OCI-LY7 (cell line): ENCODE measurements at regions not wholly inside any gene's neighbourhood (a gene's known extent, or its start where the extent isn't known, plus 50 kb on each side); places are given as distances from the start of the nearest gene placed in this dataset.

Source experiments
- BruUV-seq: library from RNA; stranded (reverse); fragments of 400-500 nt; replicated peaks from 2 replicates; lab custom pipeline; 2021; lab: Mats Ljungman, UMichigan
- CTCF ChIA-PET: fragments of 300-600 bp; sonication (Branson Sonifier 250); formaldehyde crosslinking; loops from one replicate; lab custom pipeline; 2022; ENCODE audit warnings: antibody characterized with exemption; ENCODE audit not compliant: unreplicated experiment; lab: Charles Lee
- POLR2A ChIA-PET: fragments of 300-600 bp; sonication (Branson Sonifier 250); formaldehyde crosslinking; loops from one replicate; lab custom pipeline; 2022; ENCODE audit warnings: antibody characterized with exemption; lab: Charles Lee
- DNase-seq: peaks from one replicate; pipeline ENCODE4 v3.0.0-alpha.2; 2015; ENCODE audit warnings: low spot score
- H2AFZ ChIP-seq: fragments of 200-600 bp; sonication (generic), shearing (Covaris generic); 2 replicates; pipeline ENCODE4 v1.6.1; 2014; ENCODE audit warnings: mild to moderate bottlenecking, antibody characterized with exemption, low read length, moderate library complexity
- H3K27ac ChIP-seq: fragments of 200-600 bp; sonication (generic); 2 replicates; pipeline ENCODE4 v1.5.1; 2014; ENCODE audit warnings: mixed run types, low read depth, mild to moderate bottlenecking, moderate library complexity, low read length, inconsistent platforms; ENCODE audit not compliant: poor library complexity, severe bottlenecking
- H3K36me3 ChIP-seq: fragments of 200-600 bp; sonication (generic); 2 replicates; pipeline ENCODE4 v1.6.1; 2014; ENCODE audit warnings: mild to moderate bottlenecking, antibody characterized with exemption, low read length, moderate library complexity, mixed read lengths; ENCODE audit not compliant: insufficient read depth
- H3K4me1 ChIP-seq: fragments of 200-600 bp; sonication (generic); 2 replicates; pipeline ENCODE4 v1.5.1; 2014; ENCODE audit warnings: mild to moderate bottlenecking, low read length; ENCODE audit not compliant: insufficient read depth, poor library complexity, severe bottlenecking
- H3K4me2 ChIP-seq: fragments of 200-600 bp; sonication (generic); 2 replicates; pipeline ENCODE4 v1.6.1; 2014; ENCODE audit warnings: mild to moderate bottlenecking, low read length
- H3K4me3 ChIP-seq: fragments of 200-600 bp; sonication (generic); 2 replicates; pipeline ENCODE4 v1.5.1; 2014; ENCODE audit warnings: mild to moderate bottlenecking, low read depth, low read length; ENCODE audit not compliant: poor library complexity, severe bottlenecking
- H3K79me2 ChIP-seq: fragments of 200-600 bp; sonication (generic); 2 replicates; pipeline ENCODE4 v1.6.1; 2016; ENCODE audit warnings: low read depth, mild to moderate bottlenecking, low read length, moderate library complexity, mixed read lengths; ENCODE audit not compliant: insufficient read depth
- H3K9me2 ChIP-seq: fragments of 200-600 bp; sonication (generic); 2 replicates; pipeline ENCODE4 v1.6.1; 2016; ENCODE audit warnings: mild to moderate bottlenecking, low read length, mixed read lengths; ENCODE audit not compliant: insufficient read depth
- H3K9me3 ChIP-seq: fragments of 200-600 bp; sonication (generic); 2 replicates; pipeline ENCODE4 v1.6.1; 2014; ENCODE audit warnings: mild to moderate bottlenecking, mixed run types, low read length, mixed read lengths
- H4K20me1 ChIP-seq: fragments of 200-600 bp; sonication (generic); 2 replicates; pipeline ENCODE4 v1.6.1; 2014; ENCODE audit warnings: mild to moderate bottlenecking, antibody characterized with exemption, low read length, moderate library complexity, mixed read lengths; ENCODE audit not compliant: insufficient read depth
- EZH2phosphoT487 ChIP-seq: fragments of 200-600 bp; sonication (generic); IDR thresholded peaks from 2 replicates; pipeline ENCODE4 v1.6.1; 2018; ENCODE audit warnings: low read depth, borderline replicate concordance, mild to moderate bottlenecking, mixed run types, antibody characterized with exemption, low read length, moderate library complexity, mixed read lengths
- intact Hi-C: fragments of 100-400 bp; cut with micrococcal nuclease; formaldehyde crosslinking; loops from one replicate; pipeline ENCODE4 v1.10.0; 2022; ENCODE audit not compliant: unreplicated experiment
- TF ChIP-seq, protein P1 (sequence below): fragments of 200-600 bp; sonication (generic); conservative IDR thresholded peaks from 2 replicates; pipeline ENCODE4 v1.5.1; 2014; ENCODE audit warnings: mild to moderate bottlenecking, antibody characterized with exemption, low read length, moderate library complexity, mixed read lengths

DNA sequence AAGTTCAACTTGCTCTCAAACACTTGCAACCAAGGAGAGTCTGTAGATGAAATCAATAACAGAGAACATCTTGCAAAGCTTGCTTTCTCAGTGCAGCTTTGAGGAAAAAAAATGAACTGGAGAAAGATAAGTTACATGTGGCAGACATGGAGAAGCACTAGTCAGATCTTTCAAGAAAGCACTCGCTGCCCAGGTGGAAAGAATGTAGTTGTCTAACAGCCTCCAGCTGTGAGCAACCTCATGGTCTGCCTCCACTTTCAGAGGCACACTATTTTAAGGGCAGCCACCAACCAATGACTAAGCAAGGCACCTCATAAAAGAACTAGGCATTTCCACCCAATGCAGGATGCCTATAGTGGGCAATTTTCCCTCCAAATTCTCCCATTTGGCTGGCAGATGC lies 125.4 kb upstream of the CPNE4 start:
- TF ChIP-seq, protein P1, sequence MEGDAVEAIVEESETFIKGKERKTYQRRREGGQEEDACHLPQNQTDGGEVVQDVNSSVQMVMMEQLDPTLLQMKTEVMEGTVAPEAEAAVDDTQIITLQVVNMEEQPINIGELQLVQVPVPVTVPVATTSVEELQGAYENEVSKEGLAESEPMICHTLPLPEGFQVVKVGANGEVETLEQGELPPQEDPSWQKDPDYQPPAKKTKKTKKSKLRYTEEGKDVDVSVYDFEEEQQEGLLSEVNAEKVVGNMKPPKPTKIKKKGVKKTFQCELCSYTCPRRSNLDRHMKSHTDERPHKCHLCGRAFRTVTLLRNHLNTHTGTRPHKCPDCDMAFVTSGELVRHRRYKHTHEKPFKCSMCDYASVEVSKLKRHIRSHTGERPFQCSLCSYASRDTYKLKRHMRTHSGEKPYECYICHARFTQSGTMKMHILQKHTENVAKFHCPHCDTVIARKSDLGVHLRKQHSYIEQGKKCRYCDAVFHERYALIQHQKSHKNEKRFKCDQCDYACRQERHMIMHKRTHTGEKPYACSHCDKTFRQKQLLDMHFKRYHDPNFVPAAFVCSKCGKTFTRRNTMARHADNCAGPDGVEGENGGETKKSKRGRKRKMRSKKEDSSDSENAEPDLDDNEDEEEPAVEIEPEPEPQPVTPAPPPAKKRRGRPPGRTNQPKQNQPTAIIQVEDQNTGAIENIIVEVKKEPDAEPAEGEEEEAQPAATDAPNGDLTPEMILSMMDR, result no peak
- no peak for TF ChIP-seq EZH2phosphoT487
- BruUV-seq, result no TSS peak
- H3K4me1 ChIP-seq, result no peaks in the 10 kb centered on the region
- DNase-seq, result no peak
- H3K9me2 ChIP-seq, result no peaks in the 10 kb centered on the region
- H2AFZ ChIP-seq, result no peak overlapping the region
- POLR2A ChIA-PET, result no interaction called here
- intact Hi-C loops, result no loop called here
- H3K4me3 ChIP-seq, result no peak overlapping the region
- no peak overlapping the region for H3K27ac ChIP-seq
- CTCF ChIA-PET, result no interaction called here
- no peaks in the 10 kb centered on the region for H3K79me2 ChIP-seq
- H3K4me2 ChIP-seq, result no peak overlapping the region
- no peaks in the 10 kb centered on the region for H3K9me3 ChIP-seq
- no peaks in the 10 kb centered on the region for H4K20me1 ChIP-seq
- no peaks in the 10 kb centered on the region for H3K36me3 ChIP-seq

DNA sequence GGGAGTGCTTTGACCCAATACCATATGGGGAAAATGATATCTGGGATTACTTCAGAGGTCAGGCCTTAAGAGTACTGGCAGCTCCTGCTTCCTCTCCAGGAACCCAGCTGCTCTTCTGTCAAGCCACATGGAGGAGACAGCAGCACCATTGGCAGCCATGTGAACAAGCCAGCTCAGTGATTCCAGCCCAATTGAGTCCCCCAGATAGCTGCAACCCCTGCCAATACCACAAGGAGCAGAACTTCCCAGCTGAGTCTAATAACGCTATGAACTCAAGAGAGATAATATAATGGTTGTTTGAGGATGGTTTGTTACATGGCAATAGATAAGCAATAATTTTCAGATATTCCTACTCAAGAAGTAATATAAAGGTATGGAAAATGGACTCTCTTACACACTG lies 126.8 kb upstream of the CPNE4 start:
- Histone ChIP-seq H3K36me3 (no peaks in the 10 kb centered on the region), H3K4me3 (no peak overlapping the region), H2AFZ (no peak overlapping the region), H3K4me1 (no peaks in the 10 kb centered on the region), H3K9me3 (no peaks in the 10 kb centered on the region), H3K79me2 (no peaks in the 10 kb centered on the region), H3K27ac (no peak overlapping the region), H3K4me2 (no peak overlapping the region), H4K20me1 (no peaks in the 10 kb centered on the region), H3K9me2 (no peaks in the 10 kb centered on the region)
- no peak for TF ChIP-seq EZH2phosphoT487
- TF ChIP-seq, protein P1, result no peak
- intact Hi-C loops, result no loop called here
- ChIA-PET CTCF (no interaction called here), POLR2A (interaction anchor here (0.8 kb wide), 1 partner anchor 15 kb away, joined by 4 read pairs; no protein-coding TSS in a partner anchor)
- no TSS peak for BruUV-seq
- DNase-seq, result no peak

DNA sequence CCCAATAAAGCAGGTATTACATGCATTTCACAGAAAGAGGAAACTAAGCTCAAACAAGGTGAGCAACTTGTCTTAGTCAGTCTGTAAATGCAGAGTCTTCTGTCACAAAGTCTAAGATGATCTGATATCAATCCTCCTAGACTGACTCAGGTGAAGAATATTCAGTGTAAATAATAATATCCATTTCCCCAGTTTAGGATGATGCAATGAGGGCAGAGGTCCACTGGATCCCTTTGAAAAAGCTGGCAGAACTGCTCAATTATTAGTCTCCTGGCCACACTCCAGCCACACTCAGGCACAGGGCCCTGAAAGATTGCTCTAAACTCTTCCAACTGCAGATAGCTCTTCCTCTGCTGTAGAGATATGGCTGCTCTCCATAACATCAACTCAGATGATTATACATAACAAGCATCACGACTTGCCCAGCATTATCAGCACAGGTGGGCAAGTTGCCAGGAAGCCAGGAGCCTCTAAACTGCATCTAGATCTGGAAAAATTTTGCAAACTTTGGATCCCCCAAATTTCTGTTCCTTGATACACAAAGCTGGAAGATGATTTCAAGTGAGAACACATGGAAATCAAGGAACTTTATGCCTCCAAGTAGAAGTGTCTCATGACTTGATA lies 129.8 kb upstream of the CPNE4 start:
- no peaks in the 10 kb centered on the region for H3K79me2 ChIP-seq
- no TSS peak for BruUV-seq
- no peak overlapping the region for H3K27ac ChIP-seq
- no peak overlapping the region for H3K4me2 ChIP-seq
- TF ChIP-seq, protein P1, result no peak
- no peak for TF ChIP-seq EZH2phosphoT487
- H3K36me3 ChIP-seq, result no peaks in the 10 kb centered on the region
- no peaks in the 10 kb centered on the region for H3K4me1 ChIP-seq
- H3K4me3 ChIP-seq, result no peak overlapping the region
- intact Hi-C loops, result no loop called here
- no peaks in the 10 kb centered on the region for H3K9me3 ChIP-seq
- H3K9me2 ChIP-seq, result no peaks in the 10 kb centered on the region
- ChIA-PET POLR2A (no interaction called here), CTCF (no interaction called here)
- DNase-seq, result no peak
- H4K20me1 ChIP-seq, result no peaks in the 10 kb centered on the region
- no peak overlapping the region for H2AFZ ChIP-seq
